HG03342 (cell line): ENCODE measurements at regions not wholly inside any gene's neighbourhood (a gene's known extent, or its start where the extent isn't known, plus 50 kb on each side); places are given as distances from the start of the nearest gene placed in this dataset.

Source experiments
- ATAC-seq: cut with Tn5 transposase; IDR thresholded peaks from one replicate; pipeline ENCODE4 v1.9.1; 2021; ENCODE audit warnings: mild to moderate bottlenecking, moderate library complexity; ENCODE audit not compliant: unreplicated experiment

DNA sequence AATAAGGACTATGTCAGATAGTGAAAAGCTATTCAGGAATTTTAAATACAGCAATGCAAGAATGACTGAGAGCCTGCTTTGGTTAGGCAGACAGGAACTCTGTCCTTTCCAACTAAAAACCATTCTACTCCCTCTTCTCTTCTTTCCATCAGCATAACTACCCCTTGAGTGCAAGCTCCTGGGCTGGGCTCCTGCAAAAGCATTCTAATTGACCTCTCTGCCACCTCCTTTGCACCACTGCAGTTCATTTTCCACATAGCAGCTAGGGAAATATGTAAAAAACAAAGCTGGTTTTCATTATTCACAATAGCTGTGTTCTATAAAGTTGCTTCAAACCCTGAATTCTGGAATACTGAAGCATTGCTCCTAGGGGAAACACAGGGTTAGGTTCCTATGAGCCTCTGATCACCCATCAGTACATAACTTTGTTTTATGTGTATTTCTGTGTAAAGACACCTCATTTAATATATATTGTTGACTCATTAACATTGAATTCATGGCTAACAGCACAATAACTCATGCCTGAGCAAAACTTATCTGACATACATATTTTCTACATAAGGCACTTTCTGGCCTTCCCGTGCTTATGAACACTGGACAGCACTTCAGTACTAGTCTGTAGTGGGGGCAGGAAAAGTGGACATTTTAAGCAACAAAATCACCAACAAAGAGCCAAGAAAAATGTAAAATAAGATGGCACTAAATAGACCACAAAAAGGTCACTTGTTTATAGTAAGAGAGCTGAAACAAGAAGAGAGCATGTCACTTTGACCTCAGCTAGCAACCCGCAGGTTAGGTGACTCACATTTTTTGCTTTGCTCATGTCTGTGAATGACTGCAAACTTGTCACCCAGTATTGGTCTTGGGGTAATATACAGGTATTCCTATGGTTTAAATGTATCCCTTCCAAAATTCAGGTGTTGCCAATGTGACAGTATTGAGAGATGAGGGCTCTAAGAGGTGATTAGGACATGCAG is 57.9 kb upstream of the IRF2BP2 start:
- no peak for ATAC-seq

- no peak for ATAC-seq
Measured at GRCh38 chr1:234666761-234667160, 56.8 kb upstream of the IRF2BP2 start.

- no peak for ATAC-seq
Measured at GRCh38 chr1:234665975-234666605, 56.1 kb upstream of the IRF2BP2 start.

GRCh38 chr1:234662148-234662547 is 52.2 kb upstream of the IRF2BP2 start:
- ATAC-seq = no peak

DNA sequence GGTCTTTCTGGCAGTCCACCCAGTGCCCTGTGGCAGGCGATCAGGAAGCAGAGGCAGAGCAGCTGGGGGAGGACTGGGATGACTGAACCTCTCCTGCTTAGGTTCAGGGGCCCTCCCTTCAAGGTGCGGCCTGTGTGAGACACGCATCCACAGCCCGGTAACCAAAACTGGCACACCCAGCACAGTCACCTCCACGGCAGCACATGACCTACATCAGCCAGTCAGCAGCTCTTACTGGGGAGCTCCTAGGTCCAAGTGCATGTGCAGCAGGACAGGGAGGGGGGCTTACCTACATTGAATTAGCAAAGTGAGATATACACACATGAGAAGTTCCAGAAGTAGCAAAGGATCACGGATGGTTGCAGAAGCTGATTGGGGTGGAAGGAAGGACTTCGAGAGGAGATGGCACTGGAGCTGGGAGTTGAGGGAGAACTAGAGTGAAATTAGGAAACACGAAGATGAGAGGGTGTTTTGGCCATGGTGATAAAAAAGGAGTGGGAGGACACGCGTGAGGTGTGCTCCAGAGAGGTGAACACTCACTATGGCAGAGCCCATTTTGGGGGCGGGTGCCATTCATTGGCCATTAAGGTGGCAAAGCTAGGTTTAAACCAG is 51.4 kb upstream of the IRF2BP2 start:
- no peak for ATAC-seq

- no peak for ATAC-seq
Measured at GRCh38 chr1:234660536-234661316, 50.7 kb upstream of the IRF2BP2 start.
